IMR-90 (cell line): ENCODE measurements at regions not wholly inside any gene's neighbourhood (a gene's known extent, or its start where the extent isn't known, plus 50 kb on each side); places are given as distances from the start of the nearest gene placed in this dataset.

Source experiments
- ATAC-seq: fragments of 200-7000 bp; cut with Tn5 transposase; 2 replicates; pipeline ENCODE4 v1.9.1; 2020; ENCODE audit warnings: low read depth, mild to moderate bottlenecking, moderate library complexity
- BruUV-seq: library from RNA; stranded (reverse); fragments of 400-500 nt; replicated peaks from 2 replicates; lab custom pipeline; 2021; lab: Mats Ljungman, UMichigan
- CTCF ChIA-PET: fragments of 300-600 bp; formaldehyde crosslinking; extraction: SDS; loops from one replicate; lab custom pipeline; 2021; ENCODE audit warnings: antibody characterized with exemption; lab: Yijun Ruan, JAX
- POLR2A ChIA-PET: fragments of 300-600 bp; sonication (Branson Sonifier 250); formaldehyde crosslinking; loops from one replicate; lab custom pipeline; 2022; ENCODE audit warnings: antibody characterized with exemption; ENCODE audit not compliant: unreplicated experiment; lab: Charles Lee
- DNase-seq: peaks from one replicate; pipeline ENCODE4 v3.0.0; 2013
- H2AFZ ChIP-seq: replicated peaks from 2 replicates; pipeline ENCODE3; 2013; ENCODE audit warnings: low read length, mild to moderate bottlenecking; ENCODE audit not compliant: poor library complexity
- H2AK5ac ChIP-seq: 2 replicates; pipeline ENCODE4 v1.6.1; 2013; ENCODE audit warnings: low read depth, low read length, inconsistent platforms
- H2AK9ac ChIP-seq: replicated peaks from 2 replicates; pipeline ENCODE3; 2013; ENCODE audit warnings: mild to moderate bottlenecking, low read depth, low read length, moderate library complexity; ENCODE audit not compliant: poor library complexity
- H2BK120ac ChIP-seq: 2 replicates; pipeline ENCODE4 v1.6.1; 2013; ENCODE audit warnings: low read depth, low read length, inconsistent platforms
- H2BK15ac ChIP-seq: 3 replicates; pipeline ENCODE4 v1.6.1; 2013; ENCODE audit warnings: low read depth, low read length, inconsistent platforms
- H2BK20ac ChIP-seq: 2 replicates; pipeline ENCODE4 v1.6.1; 2013; ENCODE audit warnings: low read depth, mild to moderate bottlenecking, inconsistent platforms, low read length, moderate library complexity
- H2BK5ac ChIP-seq: 2 replicates; pipeline ENCODE4 v1.6.1; 2013; ENCODE audit warnings: mild to moderate bottlenecking, low read depth, low read length, inconsistent platforms; ENCODE audit not compliant: poor library complexity, severe bottlenecking
- H3K14ac ChIP-seq: replicated peaks from 2 replicates; pipeline ENCODE4 v1.6.1; 2013; ENCODE audit warnings: low read depth, low read length, inconsistent platforms
- H3K18ac ChIP-seq: 2 replicates; pipeline ENCODE4 v1.6.1; 2013; ENCODE audit warnings: low read depth, low read length, control low read depth
- H3K23ac ChIP-seq: 2 replicates; pipeline ENCODE4 v1.6.1; 2013; ENCODE audit warnings: low read depth, low read length, inconsistent platforms
- H3K27ac ChIP-seq: 2 replicates; pipeline ENCODE4 v1.5.1; 2013; ENCODE audit warnings: mild to moderate bottlenecking, control low read depth, low read length; ENCODE audit not compliant: insufficient read depth
- H3K27me3 ChIP-seq: 2 replicates; pipeline ENCODE4 v1.6.1; 2013; ENCODE audit warnings: low read length; ENCODE audit not compliant: control insufficient read depth, insufficient read depth
- H3K36me3 ChIP-seq: 2 replicates; pipeline ENCODE4 v1.6.1; 2013; ENCODE audit warnings: low read length, mixed read lengths; ENCODE audit not compliant: control insufficient read depth, insufficient read depth
- H3K4ac ChIP-seq: 2 replicates; pipeline ENCODE4 v1.6.1; 2013; ENCODE audit warnings: low read depth, low read length, inconsistent platforms
- H3K4me1 ChIP-seq: 2 replicates; pipeline ENCODE4 v1.6.1; 2013; ENCODE audit warnings: low read length, mixed read lengths; ENCODE audit not compliant: control insufficient read depth, insufficient read depth
- H3K4me2 ChIP-seq: 2 replicates; pipeline ENCODE4 v1.6.1; 2013; ENCODE audit warnings: low read depth, mild to moderate bottlenecking, control low read depth, low read length, moderate library complexity
- H3K4me3 ChIP-seq: 2 replicates; pipeline ENCODE4 v1.5.1; 2013; ENCODE audit warnings: low read depth, mild to moderate bottlenecking, control low read depth, low read length, moderate library complexity; ENCODE audit not compliant: insufficient read depth
- H3K56ac ChIP-seq: 2 replicates; pipeline ENCODE4 v1.6.1; 2013; ENCODE audit warnings: low read length, inconsistent platforms; ENCODE audit not compliant: insufficient read depth; ENCODE audit errors: extremely low read depth
- H3K79me1 ChIP-seq, 2 experiments: 2 replicates each; pipeline ENCODE4 v1.6.1; 2013; ENCODE audit warnings: low read length in 2 of 2, inconsistent platforms in 1 of 2, low read depth in 1 of 2
- H3K9ac ChIP-seq: 2 replicates; pipeline ENCODE4 v1.6.1; 2013; ENCODE audit warnings: low read depth, low read length, control low read depth
- H3K9me1 ChIP-seq: 2 replicates; pipeline ENCODE4 v1.6.1; 2013; ENCODE audit warnings: low read length, inconsistent platforms; ENCODE audit not compliant: insufficient read depth
- H3K9me3 ChIP-seq: 2 replicates; pipeline ENCODE4 v1.6.1; 2013; ENCODE audit warnings: low read length; ENCODE audit not compliant: control insufficient read depth, insufficient read depth
- H4K20me1 ChIP-seq: 2 replicates; pipeline ENCODE4 v1.6.1; 2013; ENCODE audit warnings: low read length, inconsistent platforms; ENCODE audit not compliant: insufficient read depth
- H4K5ac ChIP-seq: 2 replicates; pipeline ENCODE4 v1.6.1; 2013; ENCODE audit warnings: mild to moderate bottlenecking, low read depth, low read length, control low read depth
- H4K8ac ChIP-seq, 2 experiments: 2 replicates each; pipeline ENCODE4 v1.6.1; 2013; ENCODE audit warnings: low read depth in 2 of 2, low read length in 2 of 2, control low read depth in 1 of 2, inconsistent platforms in 1 of 2
- H4K91ac ChIP-seq: 2 replicates; pipeline ENCODE4 v1.6.1; 2013; ENCODE audit warnings: low read depth, low read length, inconsistent platforms; ENCODE audit not compliant: insufficient read depth
- BHLHE40 ChIP-seq: fragments of 150-350 bp; IDR thresholded peaks from 2 replicates; pipeline ENCODE4 v1.6.1; 2016; ENCODE audit warnings: mild to moderate bottlenecking, low read depth, low read length
- CEBPB ChIP-seq: IDR thresholded peaks from 2 replicates; pipeline ENCODE4 v1.6.1; 2012; ENCODE audit warnings: low read depth, low read length, improper control_type of control experiment
- CHD1 ChIP-seq: IDR thresholded peaks from 2 replicates; pipeline ENCODE4 v1.6.1; 2012; ENCODE audit warnings: low read depth, low read length, improper control_type of control experiment
- CTCF ChIP-seq: conservative IDR thresholded peaks from 2 replicates; pipeline ENCODE4 v1.5.1; 2012; ENCODE audit warnings: mild to moderate bottlenecking, low read depth, low read length, improper control_type of control experiment
- MXI1 ChIP-seq: IDR thresholded peaks from 2 replicates; pipeline ENCODE4 v1.6.1; 2012; ENCODE audit warnings: low read depth, mild to moderate bottlenecking, low read length, moderate library complexity, borderline replicate concordance
- NFE2L2 ChIP-seq: fragments of 150-350 bp; IDR thresholded peaks from 2 replicates; pipeline ENCODE4 v1.6.1; 2016; ENCODE audit warnings: low read depth, mild to moderate bottlenecking, low read length
- POLR2A ChIP-seq: IDR thresholded peaks from 2 replicates; pipeline ENCODE4 v1.6.1; 2012; ENCODE audit warnings: mild to moderate bottlenecking, low read depth, low read length
- RCOR1 ChIP-seq: IDR thresholded peaks from 2 replicates; pipeline ENCODE4 v1.6.1; 2012; ENCODE audit warnings: mild to moderate bottlenecking, low read length, improper control_type of control experiment; ENCODE audit not compliant: insufficient replicate concordance
- RFX5 ChIP-seq: IDR thresholded peaks from 2 replicates; pipeline ENCODE4 v1.8.0; 2012; ENCODE audit warnings: low read depth, mild to moderate bottlenecking, low read length, moderate library complexity
- SMC3 ChIP-seq: fragments of 150-350 bp; IDR thresholded peaks from 2 replicates; pipeline ENCODE4 v1.6.1; 2016; ENCODE audit warnings: low read depth, mild to moderate bottlenecking, antibody characterized with exemption, low read length, moderate library complexity
- dilution Hi-C: fragments of 300-500 bp; cut with HindIII; formaldehyde crosslinking; loops from one replicate; pipeline ENCODE4 v1.14.3; 2018; ENCODE audit warnings: low sequenced_read_pairs; ENCODE audit not compliant: unreplicated experiment
- in situ Hi-C: fragments of 300-500 bp; cut with MboI; formaldehyde crosslinking; loops from 3 replicates; pipeline ENCODE4 v1.14.3; 2019; ENCODE audit warnings: low sequenced_read_pairs, inconsistent platforms, mixed read lengths
- intact Hi-C: fragments of 100-400 bp; cut with micrococcal nuclease; formaldehyde crosslinking; loops from 2 replicates; pipeline ENCODE4 v1.10.0; 2022
- TF ChIP-seq, protein P1 (sequence below): fragments of 150-350 bp; IDR thresholded peaks from 2 replicates; pipeline ENCODE4 v1.6.1; 2016; ENCODE audit warnings: low read depth, mild to moderate bottlenecking, low read length, moderate library complexity, borderline replicate concordance

- H4K20me1 ChIP-seq: no peaks in the 10 kb centered on the region
- dilution Hi-C loops: no loop called here
- no TSS peak for BruUV-seq
These were observed 226.9 kb upstream of the NXPH2 start for GRCh38 chr2:139007130-139007529.

More at GRCh38 chr2:139007130-139007529, 226.9 kb upstream of the NXPH2 start:
- no peaks in the 10 kb centered on the region for H3K27me3 ChIP-seq
- no peak overlapping the region for H2AK9ac ChIP-seq
- DNase-seq (no peak), ATAC-seq (no peak)
- TF ChIP-seq BHLHE40: no peak
- TF ChIP-seq SMC3: no peak
- no peak for TF ChIP-seq CTCF
- TF ChIP-seq RCOR1: no peak
- TF ChIP-seq POLR2A: no peak
- TF ChIP-seq MXI1: no peak
- no peak for TF ChIP-seq CHD1
- TF ChIP-seq RFX5: no peak
- no peak for TF ChIP-seq NFE2L2
- TF ChIP-seq, protein P1, sequence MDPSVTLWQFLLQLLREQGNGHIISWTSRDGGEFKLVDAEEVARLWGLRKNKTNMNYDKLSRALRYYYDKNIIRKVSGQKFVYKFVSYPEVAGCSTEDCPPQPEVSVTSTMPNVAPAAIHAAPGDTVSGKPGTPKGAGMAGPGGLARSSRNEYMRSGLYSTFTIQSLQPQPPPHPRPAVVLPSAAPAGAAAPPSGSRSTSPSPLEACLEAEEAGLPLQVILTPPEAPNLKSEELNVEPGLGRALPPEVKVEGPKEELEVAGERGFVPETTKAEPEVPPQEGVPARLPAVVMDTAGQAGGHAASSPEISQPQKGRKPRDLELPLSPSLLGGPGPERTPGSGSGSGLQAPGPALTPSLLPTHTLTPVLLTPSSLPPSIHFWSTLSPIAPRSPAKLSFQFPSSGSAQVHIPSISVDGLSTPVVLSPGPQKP: no peak
- no peak for TF ChIP-seq CEBPB
- H3K18ac ChIP-seq: no peak overlapping the region
- H3K56ac ChIP-seq: no peak overlapping the region
- H3K9me3 ChIP-seq: peaks cover 2% of the 10 kb centered on the region; the same call in 1 of the 2 replicates
- no peak overlapping the region for H2BK15ac ChIP-seq
- H3K9me1 ChIP-seq: no peaks in the 10 kb centered on the region
- H3K79me1 ChIP-seq: no peaks in the 10 kb centered on the region
- no peak overlapping the region for H2AFZ ChIP-seq
- H3K27ac ChIP-seq: no peak overlapping the region
- no peak overlapping the region for H3K4me2 ChIP-seq
- no peak overlapping the region for H4K5ac ChIP-seq
- intact Hi-C loops: no loop called here
- no peak overlapping the region for H3K4me3 ChIP-seq
- H2BK20ac ChIP-seq: no peak overlapping the region
- H2AK5ac ChIP-seq: no peak overlapping the region
- no peak overlapping the region for H2BK5ac ChIP-seq
- in situ Hi-C loops: no loop called here
- no peaks in the 10 kb centered on the region for H3K36me3 ChIP-seq
- no peak overlapping the region for H3K23ac ChIP-seq
- no peak overlapping the region for H3K14ac ChIP-seq
- H4K91ac ChIP-seq: no peak overlapping the region
- POLR2A ChIA-PET: no interaction called here
- CTCF ChIA-PET: interaction anchor here (0.7 kb wide), 1 partner anchor 533 kb away, joined by 4 read pairs; no protein-coding TSS in a partner anchor
- H3K9ac ChIP-seq: no peak overlapping the region
- no peaks in the 10 kb centered on the region for H3K4me1 ChIP-seq
- no peak overlapping the region for H4K8ac ChIP-seq
- no peak overlapping the region for H3K4ac ChIP-seq
- H2BK120ac ChIP-seq: no peak overlapping the region
